ENCODE measurements at regions not wholly inside any gene's neighbourhood (a gene's known extent, or its start where the extent isn't known, plus 50 kb on each side); places are given as distances from the start of the nearest gene placed in this dataset.

- TF ChIP-seq CTCF (IDR thresholded peaks at IDR 0.05) (no peak), POLR2A (IDR thresholded peaks at IDR 0.05) (no peak)
Observed at GRCh38 chr4:134628066-134628465, 426.5 kb upstream of the PABPC4L start.
